GM19035 (cell line): ENCODE measurements at regions not wholly inside any gene's neighbourhood (a gene's known extent, or its start where the extent isn't known, plus 50 kb on each side); places are given as distances from the start of the nearest gene placed in this dataset.
A peak's percentile ranks its signal among the peaks of the same experiment; 100 is the strongest.

Source experiments
- ATAC-seq: cut with Tn5 transposase; IDR thresholded peaks from one replicate; pipeline ENCODE4 v1.9.1; 2021; ENCODE audit not compliant: unreplicated experiment

GRCh38 chr3:34229876-34230275 lies 431.4 kb downstream of the PDCD6IP start:
- ATAC-seq = no peak

DNA sequence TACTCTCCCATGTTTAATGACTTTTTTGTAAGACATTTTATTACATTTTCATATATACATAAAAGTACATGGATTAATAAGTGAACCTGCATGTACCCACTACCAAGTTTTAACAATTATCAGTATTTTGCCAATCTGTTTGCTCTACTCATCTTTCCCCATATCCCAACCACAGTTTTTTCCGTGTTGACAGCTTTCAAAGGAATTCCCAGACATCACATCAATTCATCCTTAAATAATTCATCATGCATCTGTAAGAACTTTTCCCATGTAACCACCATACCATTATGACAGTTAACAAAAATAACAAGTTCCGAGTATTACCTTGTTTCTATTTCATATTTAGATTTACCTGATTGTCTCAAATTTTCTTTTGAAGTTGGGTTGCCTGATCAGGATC lies 436.7 kb downstream of the PDCD6IP start:
- no peak for ATAC-seq

DNA sequence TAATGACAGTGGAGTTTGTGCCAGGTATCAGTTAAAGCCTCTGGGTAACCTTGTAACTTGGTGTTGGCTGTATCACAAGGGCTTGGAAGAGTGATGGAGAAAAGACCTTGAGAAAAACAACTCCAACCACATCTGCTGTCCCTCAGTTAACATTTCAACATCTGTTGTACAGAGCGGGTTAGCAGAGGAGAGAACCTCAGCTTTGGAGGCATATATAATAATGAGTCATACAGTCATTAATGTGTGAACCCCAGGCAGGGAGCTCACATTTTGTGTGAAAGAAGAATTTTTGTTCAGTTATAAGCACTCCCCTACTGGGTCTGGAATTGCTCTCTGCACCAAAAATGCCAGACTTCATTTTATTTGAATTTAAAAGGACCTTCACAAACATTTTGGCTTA lies 439.5 kb downstream of the PDCD6IP start:
- ATAC-seq = no peak

GRCh38 chr3:34238407-34238806 lies 440.0 kb downstream of the PDCD6IP start:
- ATAC-seq = no peak

- ATAC-seq = no peak
Observed at GRCh38 chr3:34239287-34239686, 440.9 kb downstream of the PDCD6IP start.

DNA sequence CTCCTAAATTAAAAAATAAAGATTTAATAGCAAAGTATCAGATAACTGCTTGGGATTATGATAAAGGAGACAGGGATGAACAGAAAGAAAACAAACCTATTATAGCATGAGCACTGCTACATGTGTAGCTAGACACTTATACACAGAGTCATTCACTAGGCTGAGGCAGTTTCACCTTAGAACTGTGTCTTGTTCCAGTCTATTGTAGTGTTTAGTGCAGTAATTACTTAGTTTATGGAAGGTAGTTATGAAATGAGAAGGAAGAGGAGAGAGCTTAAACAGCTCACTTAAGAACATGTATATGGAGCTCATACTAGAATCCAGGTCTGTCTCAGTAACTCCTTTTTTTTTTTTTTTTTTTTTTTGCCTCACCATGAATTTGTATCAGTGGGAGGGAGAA lies 441.4 kb downstream of the PDCD6IP start:
- ATAC-seq = no peak

DNA sequence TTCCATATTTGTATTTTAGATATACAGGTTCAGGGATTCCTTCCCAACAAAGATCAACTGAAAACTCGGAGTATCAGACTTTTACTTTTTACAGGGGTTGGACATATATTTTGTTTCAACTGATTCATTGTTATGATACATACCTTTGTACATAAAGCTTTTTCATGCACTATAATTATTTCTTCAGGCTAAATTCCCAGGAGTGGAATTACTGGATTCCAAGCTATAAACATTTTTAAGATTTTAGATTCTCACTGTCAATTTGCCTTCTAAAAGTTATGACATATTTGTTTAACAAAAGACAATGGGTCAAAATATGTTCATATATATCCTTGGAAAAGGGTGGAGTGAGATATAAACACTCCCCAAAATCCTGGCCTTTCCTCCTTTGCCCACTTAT lies 449.0 kb downstream of the PDCD6IP start:
- no peak for ATAC-seq

DNA sequence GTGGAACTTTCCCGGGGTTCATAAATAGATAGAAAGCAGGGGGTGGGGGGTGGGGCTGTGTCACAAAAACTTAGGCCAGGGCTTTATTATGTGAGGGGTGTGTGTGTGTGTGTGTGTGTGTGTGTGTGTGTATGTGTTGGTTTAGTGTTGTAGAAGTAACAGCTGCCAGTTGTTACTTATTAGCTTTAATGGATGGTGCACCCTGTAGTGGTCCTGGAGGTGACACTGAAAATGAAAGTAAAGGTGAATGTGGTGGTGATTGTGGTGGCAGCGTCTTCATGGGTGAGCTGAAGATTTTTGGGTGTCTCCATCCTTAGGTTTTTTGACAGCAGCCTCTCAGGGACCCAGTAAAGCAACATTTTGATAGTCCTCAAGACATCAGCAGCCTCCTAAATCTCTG lies 449.9 kb downstream of the PDCD6IP start:
- peak; percentile 89 for ATAC-seq

DNA sequence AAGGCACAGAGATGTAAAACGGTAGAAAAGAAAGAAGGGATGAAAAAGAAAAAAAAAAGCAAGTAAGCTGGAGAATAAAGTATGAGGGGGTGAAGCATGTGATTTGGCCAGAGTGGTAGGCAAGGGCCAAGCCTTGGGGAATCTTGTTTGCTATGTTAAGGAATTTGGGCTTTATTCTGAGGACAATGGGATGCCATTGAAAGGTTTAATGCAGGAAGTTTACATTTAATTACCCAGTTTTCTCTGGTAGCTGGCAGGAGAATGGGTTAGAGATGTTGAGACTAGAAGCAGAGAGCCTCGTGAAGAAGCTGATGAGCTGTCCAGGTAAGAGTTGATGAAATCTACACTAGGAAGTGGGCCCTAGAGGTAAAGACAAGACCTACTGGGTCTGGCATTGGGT lies 455.9 kb downstream of the PDCD6IP start:
- no peak for ATAC-seq

GRCh38 chr3:34256021-34256420 lies 457.6 kb downstream of the PDCD6IP start:
- ATAC-seq = no peak

- no peak for ATAC-seq
Observed at GRCh38 chr3:34256791-34257190, 458.4 kb downstream of the PDCD6IP start.

GRCh38 chr3:34258271-34258998 lies 460.0 kb downstream of the PDCD6IP start:
- no peak for ATAC-seq

DNA sequence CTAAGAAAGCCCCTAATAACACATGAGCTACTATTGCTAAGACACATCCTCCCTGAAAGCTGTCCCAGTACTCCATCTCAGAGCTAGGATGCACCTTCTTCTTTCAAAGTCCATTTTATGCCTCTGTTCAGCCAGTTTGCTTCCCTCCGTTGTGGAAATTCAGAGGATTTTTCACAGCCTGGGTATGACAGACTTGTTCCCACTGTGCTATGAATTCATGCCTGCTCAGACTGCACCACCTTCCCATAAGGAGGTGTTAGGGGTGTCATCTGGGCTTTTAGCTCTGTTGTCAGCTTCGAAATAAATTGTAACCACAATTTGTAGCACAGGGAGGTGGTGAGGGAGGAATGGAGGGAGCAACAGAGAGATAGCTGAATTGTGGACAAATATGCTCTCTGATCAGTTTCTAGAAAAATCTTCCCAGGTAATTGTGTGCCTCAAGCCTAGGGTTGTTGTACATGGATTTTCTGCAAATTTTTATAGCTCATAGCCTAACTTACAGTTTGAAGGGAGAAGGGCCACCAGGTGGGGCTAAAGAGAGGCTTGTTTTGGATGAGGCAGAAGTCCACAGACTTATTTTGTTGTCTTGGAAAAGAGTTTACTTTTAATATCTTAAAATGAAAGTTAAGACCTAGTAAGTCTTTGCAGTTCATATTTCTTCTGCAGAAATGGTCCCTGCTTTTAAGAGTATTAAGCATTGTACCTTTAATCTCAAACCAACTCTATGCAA lies 462.0 kb downstream of the PDCD6IP start:
- ATAC-seq = no peak

GRCh38 chr3:34261001-34261385 lies 462.6 kb downstream of the PDCD6IP start:
- no peak for ATAC-seq

- ATAC-seq = no peak
Observed at GRCh38 chr3:34263101-34263621, 464.7 kb downstream of the PDCD6IP start.

GRCh38 chr3:34264337-34265041 lies 466.1 kb downstream of the PDCD6IP start:
- no peak for ATAC-seq

- ATAC-seq = no peak
Observed at GRCh38 chr3:34267088-34267487, 468.7 kb downstream of the PDCD6IP start.

- no peak for ATAC-seq
Observed at GRCh38 chr3:34268032-34268709, 469.7 kb downstream of the PDCD6IP start.

- no peak for ATAC-seq
Observed at GRCh38 chr3:34275811-34276210, 477.4 kb downstream of the PDCD6IP start.

DNA sequence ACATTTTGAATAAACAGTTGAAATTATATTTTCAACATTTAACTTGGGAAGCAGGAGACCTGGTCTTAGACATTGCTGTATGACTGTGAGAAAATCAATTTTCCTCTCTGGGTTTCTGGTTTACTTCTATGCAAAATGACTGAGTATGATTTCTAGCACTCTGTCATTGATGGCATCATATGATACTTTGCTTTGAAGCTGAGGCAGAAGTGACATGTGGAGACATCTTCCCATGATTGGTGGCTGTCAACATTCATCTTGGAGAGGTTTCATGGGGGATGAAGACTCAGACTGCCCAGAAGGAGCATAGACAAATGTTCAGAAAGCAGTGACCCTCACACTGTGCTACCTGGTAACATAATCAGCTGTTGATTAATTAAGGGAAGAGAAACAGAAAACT lies 477.9 kb downstream of the PDCD6IP start:
- ATAC-seq = no peak

- ATAC-seq = no peak
Observed at GRCh38 chr3:34277110-34277509, 478.7 kb downstream of the PDCD6IP start.
